GM12878 (cell line): ENCODE measurements at regions not wholly inside any gene's neighbourhood (a gene's known extent, or its start where the extent isn't known, plus 50 kb on each side); places are given as distances from the start of the nearest gene placed in this dataset.

Source experiments
- ATAC-seq: fragments of 200-7000 bp; cut with Tn5 transposase; 3 replicates; pipeline ENCODE4 v1.9.1; 2020; ENCODE audit warnings: mild to moderate bottlenecking, moderate library complexity
- BruUV-seq: library from RNA; stranded (reverse); fragments of 400-500 nt; replicated peaks from 2 replicates; lab custom pipeline; 2021; lab: Mats Ljungman, UMichigan
- CTCF ChIA-PET: fragments of 300-600 bp; sonication (Branson Sonifier 250); formaldehyde crosslinking; extraction: SDS; loops from one replicate; lab custom pipeline; 2021; ENCODE audit warnings: inconsistent platforms; lab: Yijun Ruan, JAX
- POLR2A ChIA-PET: fragments of 350-600 bp; formaldehyde crosslinking; extraction: SDS; loops from one replicate; lab custom pipeline; 2021; ENCODE audit warnings: inconsistent platforms; lab: Charles Lee
- RAD21 ChIA-PET: fragments of 300-600 bp; sonication (Branson Sonifier 250); formaldehyde crosslinking; loops from one replicate; lab custom pipeline; 2023; ENCODE audit warnings: antibody characterized with exemption; ENCODE audit not compliant: unreplicated experiment; lab: Charles Lee
- SMC1A ChIA-PET: fragments of 300-600 bp; sonication (Branson Sonifier 250); formaldehyde crosslinking; loops from one replicate; lab custom pipeline; 2023; ENCODE audit not compliant: unreplicated experiment, uncharacterized antibody; lab: Charles Lee
- DNase-seq: peaks from one replicate; pipeline ENCODE4 v3.0.0-alpha.2; 2011; ENCODE audit warnings: low read depth, low spot score
- FAIRE-seq: peaks from 3 replicates; lab custom pipeline; 2011; peaks lifted over from hg19 to GRCh38; lab: Jason Lieb, UNC
- H2AFZ ChIP-seq: 2 replicates; pipeline ENCODE4 v1.6.0; 2011; ENCODE audit warnings: low read depth, low read length, control low read depth; ENCODE audit not compliant: control insufficient read depth
- H3K27ac ChIP-seq: 2 replicates; pipeline ENCODE4 v1.5.1; 2011; ENCODE audit warnings: control low read depth; ENCODE audit not compliant: control insufficient read depth, insufficient read depth
- H3K27me3 ChIP-seq, 2 experiments: replicated peaks in 1 of 2; 2 replicates each; pipeline versions ENCODE4 v1.6.0 to v1.6.1; 2011; ENCODE audit warnings: low read length in 1 of 2; ENCODE audit not compliant: control insufficient read depth in 2 of 2, insufficient read depth in 2 of 2
- H3K36me3 ChIP-seq, 2 experiments: 2 replicates each; pipeline ENCODE4 v1.5.1; 2011; ENCODE audit warnings: low read length in 1 of 2; ENCODE audit not compliant: control insufficient read depth in 2 of 2, insufficient read depth in 2 of 2
- H3K4me1 ChIP-seq: 2 replicates; pipeline ENCODE4 v1.6.1; 2011; ENCODE audit warnings: mild to moderate bottlenecking, low read length, moderate library complexity, mixed read lengths; ENCODE audit not compliant: control insufficient read depth, insufficient read depth
- H3K4me2 ChIP-seq: 2 replicates; pipeline ENCODE4 v1.6.0; 2011; ENCODE audit warnings: control low read depth; ENCODE audit not compliant: control insufficient read depth, insufficient read depth
- H3K4me3 ChIP-seq: fragments of 200-600 bp; sonication (generic); 2 replicates; pipeline ENCODE4 v1.5.1; 2016
- H3K79me2 ChIP-seq: 2 replicates; pipeline ENCODE4 v1.6.0; 2011; ENCODE audit warnings: low read length; ENCODE audit not compliant: control insufficient read depth, insufficient read depth
- H3K9ac ChIP-seq: 2 replicates; pipeline ENCODE4 v1.8.0; 2011; ENCODE audit warnings: low read length, control low read depth, mixed read lengths; ENCODE audit not compliant: control insufficient read depth, insufficient read depth
- H3K9me3 ChIP-seq: replicated peaks from 3 replicates; pipeline ENCODE4 v1.5.1; 2011; ENCODE audit warnings: mild to moderate bottlenecking, low read length; ENCODE audit not compliant: control insufficient read depth, insufficient read depth
- H4K20me1 ChIP-seq: 2 replicates; pipeline ENCODE4 v1.6.0; 2011; ENCODE audit not compliant: control insufficient read depth, insufficient read depth
- E4F1 ChIP-seq: fragments of 450-650 bp; IDR thresholded peaks from 2 replicates; pipeline ENCODE4 v1.6.1; 2018; ENCODE audit warnings: borderline replicate concordance, mild to moderate bottlenecking; ENCODE audit not compliant: partially characterized antibody
- HCFC1 ChIP-seq: fragments of 150-350 bp; IDR thresholded peaks from 2 replicates; pipeline ENCODE4 v1.6.1; 2014; ENCODE audit warnings: low read length
- NFYB ChIP-seq: IDR thresholded peaks from 2 replicates; pipeline ENCODE4 v1.6.1; 2011; ENCODE audit warnings: low read depth, mild to moderate bottlenecking, low read length, improper control_type of control experiment, moderate library complexity; ENCODE audit not compliant: insufficient read depth
- SMC3 ChIP-seq: IDR thresholded peaks from 2 replicates; pipeline ENCODE4 v1.6.1; 2011; ENCODE audit warnings: low read length, improper control_type of control experiment, borderline replicate concordance
- TCF7 ChIP-seq: IDR thresholded peaks from 2 replicates; pipeline ENCODE4 v1.6.1; 2014; ENCODE audit warnings: antibody characterized with exemption, borderline replicate concordance
- ZBED1 ChIP-seq: IDR thresholded peaks from 2 replicates; pipeline ENCODE4 v1.6.1; 2016; ENCODE audit warnings: borderline replicate concordance
- ZBTB33 ChIP-seq: fragments of 450-650 bp; IDR thresholded peaks from 2 replicates; pipeline ENCODE4 v1.6.1; 2017; ENCODE audit warnings: mild to moderate bottlenecking
- ZNF384 ChIP-seq: IDR thresholded peaks from 2 replicates; pipeline ENCODE4 v1.6.1; 2012; ENCODE audit warnings: low read depth, mild to moderate bottlenecking, low read length, improper control_type of control experiment, borderline replicate concordance
- WGBS: methylation state at CpG from one replicate; pipeline ENCODE4 v1.1.6; 2016; ENCODE audit warnings: low lambda C conversion rate; ENCODE audit not compliant: insufficient replicate concordance, insufficient coverage; ENCODE audit errors: missing lambda C conversion rate; 5-methylcytosine and 5-hydroxymethylcytosine counted together
- in situ Hi-C: fragments of 300-500 bp; cut with MboI; formaldehyde crosslinking; loops from 9 replicates; pipeline ENCODE4 v1.14.3; 2018; ENCODE audit warnings: mixed read lengths
- intact Hi-C: fragments of 100-400 bp; cut with micrococcal nuclease; formaldehyde crosslinking; loops from one replicate; pipeline ENCODE4 v1.14.2; 2022; ENCODE audit not compliant: unreplicated experiment

GRCh38 chr1:176323472-176323871 is 116.4 kb upstream of the COP1 start:
- ATAC-seq: 0 out of 3 replicates have a peak, but pooled peaks have one; percentile 21
- POLR2A ChIA-PET: no interaction called here
- Histone ChIP-seq H3K9ac (no peak overlapping the region), H4K20me1 (no peaks in the 10 kb centered on the region), H3K4me3 (no peak overlapping the region), H2AFZ (no peak overlapping the region), H3K27me3 (no peaks in the 10 kb centered on the region), H3K9me3 (no peaks in the 10 kb centered on the region), H3K79me2 (no peaks in the 10 kb centered on the region), H3K27ac (no peak overlapping the region), H3K4me2 (no peak overlapping the region), H3K4me1 (no peaks in the 10 kb centered on the region), H3K36me3 (no peaks in the 10 kb centered on the region)
- RAD21 ChIA-PET: no interaction called here
- no TSS peak for BruUV-seq
- CTCF ChIA-PET: no interaction called here
- intact Hi-C loops (no loop called here), in situ Hi-C loops (no loop called here)
- no peak for DNase-seq
- WGBS: 12% methylated on average over 3 of the region's 3 CpGs
- SMC1A ChIA-PET: no interaction called here
- TF ChIP-seq NFYB (no peak), ZBED1 (no peak), ZNF384 (no peak), ZBTB33 (no peak), E4F1 (no peak), TCF7 (no peak), HCFC1 (no peak), SMC3 (no peak)
- no peak for FAIRE-seq
